H9 (cell line): ENCODE measurements at regions not wholly inside any gene's neighbourhood (a gene's known extent, or its start where the extent isn't known, plus 50 kb on each side); places are given as distances from the start of the nearest gene placed in this dataset.

ENCODE experiments used
- DNase-seq: peaks from one replicate; pipeline ENCODE4 v3.0.0-alpha.2; 2017
- H2AFZ ChIP-seq: one replicate; pipeline ENCODE4 v1.6.1; 2013; ENCODE audit warnings: mild to moderate bottlenecking, low read length, control low read depth, moderate library complexity
- H2AK5ac ChIP-seq: 2 replicates; pipeline ENCODE4 v1.6.1; 2013; ENCODE audit warnings: low read length, control low read depth, mixed read lengths; ENCODE audit not compliant: insufficient read length
- H2BK120ac ChIP-seq: one replicate; pipeline ENCODE4 v1.6.1; 2013; ENCODE audit warnings: low read depth, mild to moderate bottlenecking, low read length, control low read depth, inconsistent platforms; ENCODE audit not compliant: poor library complexity, severe bottlenecking
- H2BK12ac ChIP-seq: 2 replicates; pipeline ENCODE4 v1.6.1; 2013; ENCODE audit warnings: low read length, control low read depth, mixed read lengths, low read depth; ENCODE audit not compliant: insufficient read length
- H2BK15ac ChIP-seq: 2 replicates; pipeline ENCODE4 v1.6.1; 2013; ENCODE audit warnings: low read depth, low read length, control low read depth
- H2BK20ac ChIP-seq: one replicate; pipeline ENCODE4 v1.6.1; 2013; ENCODE audit warnings: low read depth, mild to moderate bottlenecking, low read length, control low read depth, inconsistent platforms; ENCODE audit not compliant: poor library complexity, severe bottlenecking
- H2BK5ac ChIP-seq: 2 replicates; pipeline ENCODE4 v1.6.1; 2013; ENCODE audit warnings: low read length, control low read depth, mixed read lengths; ENCODE audit not compliant: insufficient read length
- H3K14ac ChIP-seq: 2 replicates; pipeline ENCODE4 v1.6.1; 2013; ENCODE audit warnings: low read length, control low read depth; ENCODE audit not compliant: insufficient read depth
- H3K18ac ChIP-seq: 2 replicates; pipeline ENCODE4 v1.6.1; 2013; ENCODE audit warnings: low read depth, mild to moderate bottlenecking, mixed read lengths, low read length, control low read depth; ENCODE audit not compliant: insufficient read length
- H3K23ac ChIP-seq: 2 replicates; pipeline ENCODE4 v1.6.1; 2013; ENCODE audit warnings: low read length, control low read depth, mixed read lengths, low read depth; ENCODE audit not compliant: insufficient read length
- H3K23me2 ChIP-seq: 2 replicates; pipeline ENCODE4 v1.6.1; 2013; ENCODE audit warnings: low read depth, mild to moderate bottlenecking, mixed read lengths, low read length, control low read depth; ENCODE audit not compliant: insufficient read length, poor library complexity, severe bottlenecking
- H3K27ac ChIP-seq: 2 replicates; pipeline ENCODE4 v1.5.1; 2013; ENCODE audit warnings: low read length, control low read depth, mixed read lengths, low read depth; ENCODE audit not compliant: insufficient read length
- H3K27me3 ChIP-seq: 2 replicates; pipeline ENCODE4 v1.6.1; 2013; ENCODE audit warnings: low read length, control low read depth, inconsistent platforms; ENCODE audit not compliant: insufficient read depth
- H3K4ac ChIP-seq: 2 replicates; pipeline ENCODE4 v1.6.1; 2013; ENCODE audit warnings: low read depth, mild to moderate bottlenecking, control low read depth, inconsistent platforms, low read length, moderate library complexity
- H3K4me1 ChIP-seq: 2 replicates; pipeline ENCODE4 v1.6.1; 2013; ENCODE audit warnings: low read length, control low read depth, inconsistent platforms; ENCODE audit not compliant: insufficient read depth
- H3K4me2 ChIP-seq: 2 replicates; pipeline ENCODE4 v1.6.1; 2013; ENCODE audit warnings: low read length, control low read depth, mixed read lengths; ENCODE audit not compliant: insufficient read length, insufficient read depth
- H3K56ac ChIP-seq: 2 replicates; pipeline ENCODE4 v1.6.1; 2013; ENCODE audit warnings: low read depth, mild to moderate bottlenecking, mixed read lengths, low read length, control low read depth; ENCODE audit not compliant: insufficient read length
- H3K79me1 ChIP-seq: 2 replicates; pipeline ENCODE4 v1.6.1; 2013; ENCODE audit warnings: low read depth, mild to moderate bottlenecking, moderate library complexity, low read length, control low read depth, inconsistent platforms; ENCODE audit not compliant: insufficient read depth, poor library complexity, severe bottlenecking
- H3K79me2 ChIP-seq: 2 replicates; pipeline ENCODE4 v1.6.1; 2013; ENCODE audit warnings: low read length, control low read depth, inconsistent platforms; ENCODE audit not compliant: insufficient read depth
- H3K9ac ChIP-seq: 2 replicates; pipeline ENCODE4 v1.6.1; 2013; ENCODE audit warnings: low read length, control low read depth, mixed read lengths; ENCODE audit not compliant: insufficient read length; ENCODE audit errors: extremely low read depth
- H3K9me3 ChIP-seq: one replicate; pipeline ENCODE4 v1.6.1; 2013; ENCODE audit warnings: low read depth, low read length, inconsistent platforms; ENCODE audit not compliant: control insufficient read depth
- H3T11ph ChIP-seq: one replicate; pipeline ENCODE4 v1.6.1; 2013; ENCODE audit warnings: mild to moderate bottlenecking, low read length, control low read depth, inconsistent platforms
- H4K20me1 ChIP-seq: one replicate; pipeline ENCODE4 v1.6.1; 2013; ENCODE audit not compliant: control insufficient read depth, insufficient read length, insufficient read depth
- H4K5ac ChIP-seq: 2 replicates; pipeline ENCODE4 v1.6.1; 2013; ENCODE audit warnings: low read depth, mild to moderate bottlenecking, mixed read lengths, low read length, control low read depth; ENCODE audit not compliant: insufficient read length
- H4K8ac ChIP-seq: replicated peaks from 2 replicates; pipeline ENCODE4 v1.6.1; 2013; ENCODE audit warnings: low read length, control low read depth, mixed read lengths, low read depth; ENCODE audit not compliant: insufficient read length
- H4K91ac ChIP-seq: 2 replicates; pipeline ENCODE4 v1.6.1; 2013; ENCODE audit warnings: low read depth, mild to moderate bottlenecking, moderate library complexity, mixed read lengths, low read length, control low read depth; ENCODE audit not compliant: insufficient read length
- H3K27ac Mint-ChIP-seq, 3 experiments: 2 replicates in 2 of 3; 3 replicates in 1 of 3; pipeline ENCODE4 v1.8.0; 2020 to 2021; ENCODE audit warnings: mixed read lengths in 3 of 3, mild to moderate bottlenecking in 1 of 3, moderate library complexity in 1 of 3
- H3K27me3 Mint-ChIP-seq: 2 replicates; pipeline ENCODE4 v1.8.0; 2021; ENCODE audit warnings: low read depth, mild to moderate bottlenecking, moderate library complexity, mixed read lengths
- H3K36me3 Mint-ChIP-seq, 3 experiments: 2 replicates in 2 of 3; 3 replicates in 1 of 3; pipeline ENCODE4 v1.8.0; 2020 to 2021; ENCODE audit warnings: low read depth in 3 of 3, mixed read lengths in 3 of 3; ENCODE audit not compliant: insufficient read depth in 1 of 3
- H3K4me1 Mint-ChIP-seq, 2 experiments: 2 replicates each; pipeline ENCODE4 v1.8.0; 2020; ENCODE audit warnings: mixed read lengths in 2 of 2
- H3K4me3 Mint-ChIP-seq, 2 experiments: 2 replicates in 1 of 2; 3 replicates in 1 of 2; pipeline ENCODE4 v1.8.0; 2020 to 2021; ENCODE audit warnings: mild to moderate bottlenecking in 2 of 2, mixed read lengths in 2 of 2, moderate library complexity in 1 of 2
- H3K9me3 Mint-ChIP-seq, 2 experiments: 2 replicates in 1 of 2; 3 replicates in 1 of 2; pipeline ENCODE4 v1.8.0; 2020; ENCODE audit warnings: mild to moderate bottlenecking in 2 of 2, mixed read lengths in 2 of 2, moderate library complexity in 1 of 2
- WGBS: extraction: QIAGEN DNeasy Blood & Tissue Kit; methylation state at CpG from one replicate; pipeline ENCODE4 v1.1.7; 2013; ENCODE audit warnings: missing lambda C conversion rate, low lambda C conversion rate, mixed read lengths; ENCODE audit not compliant: insufficient read length; ENCODE audit errors: extremely low coverage; 5-methylcytosine and 5-hydroxymethylcytosine counted together
- TF ChIP-seq, protein P1 (sequence below): fragments of 200-600 bp; sonication (generic); conservative IDR thresholded peaks from 3 replicates; pipeline ENCODE4 v1.8.0; 2021; ENCODE audit warnings: antibody characterized with exemption, mild to moderate bottlenecking

DNA sequence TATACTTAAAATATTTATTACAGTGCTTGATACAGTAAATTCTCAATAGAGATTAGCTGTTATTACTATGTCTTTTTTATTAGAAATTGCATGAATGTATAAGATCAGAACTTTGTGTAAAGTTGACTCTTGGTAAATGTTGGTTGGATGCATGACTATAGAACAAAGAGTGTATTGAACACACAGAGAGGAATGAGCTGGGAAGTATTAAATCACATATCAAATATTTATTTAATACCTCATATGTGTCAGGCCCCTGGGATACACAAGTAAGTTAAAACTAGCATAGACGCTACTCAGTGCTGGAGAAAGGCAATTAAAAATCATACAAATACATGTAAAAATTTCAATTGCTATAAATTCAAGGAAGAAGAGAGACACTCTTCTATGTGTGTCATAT, 550.7 kb upstream of the TLE4 start:
- H4K5ac ChIP-seq = no peak overlapping the region
- no peak overlapping the region for H3K56ac ChIP-seq
- no peak overlapping the region for H2BK12ac ChIP-seq
- H2AFZ ChIP-seq = no peak overlapping the region
- H3K4me1 ChIP-seq = no peaks in the 10 kb centered on the region
- no peak overlapping the region for H3K14ac ChIP-seq
- no peaks in the 10 kb centered on the region for H3K27me3 ChIP-seq
- no peak overlapping the region for H4K91ac ChIP-seq
- no peaks in the 10 kb centered on the region for H3K79me1 ChIP-seq
- no peak overlapping the region for H3T11ph ChIP-seq
- no peak overlapping the region for H3K27ac ChIP-seq
- H4K8ac ChIP-seq = no peak overlapping the region
- TF ChIP-seq, protein P1, sequence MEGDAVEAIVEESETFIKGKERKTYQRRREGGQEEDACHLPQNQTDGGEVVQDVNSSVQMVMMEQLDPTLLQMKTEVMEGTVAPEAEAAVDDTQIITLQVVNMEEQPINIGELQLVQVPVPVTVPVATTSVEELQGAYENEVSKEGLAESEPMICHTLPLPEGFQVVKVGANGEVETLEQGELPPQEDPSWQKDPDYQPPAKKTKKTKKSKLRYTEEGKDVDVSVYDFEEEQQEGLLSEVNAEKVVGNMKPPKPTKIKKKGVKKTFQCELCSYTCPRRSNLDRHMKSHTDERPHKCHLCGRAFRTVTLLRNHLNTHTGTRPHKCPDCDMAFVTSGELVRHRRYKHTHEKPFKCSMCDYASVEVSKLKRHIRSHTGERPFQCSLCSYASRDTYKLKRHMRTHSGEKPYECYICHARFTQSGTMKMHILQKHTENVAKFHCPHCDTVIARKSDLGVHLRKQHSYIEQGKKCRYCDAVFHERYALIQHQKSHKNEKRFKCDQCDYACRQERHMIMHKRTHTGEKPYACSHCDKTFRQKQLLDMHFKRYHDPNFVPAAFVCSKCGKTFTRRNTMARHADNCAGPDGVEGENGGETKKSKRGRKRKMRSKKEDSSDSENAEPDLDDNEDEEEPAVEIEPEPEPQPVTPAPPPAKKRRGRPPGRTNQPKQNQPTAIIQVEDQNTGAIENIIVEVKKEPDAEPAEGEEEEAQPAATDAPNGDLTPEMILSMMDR = no peak
- H2AK5ac ChIP-seq = no peak overlapping the region
- no peaks in the 10 kb centered on the region for H4K20me1 ChIP-seq
- H2BK120ac ChIP-seq = no peak overlapping the region
- no peaks in the 10 kb centered on the region for H3K36me3 Mint-ChIP-seq
- H2BK20ac ChIP-seq = no peak overlapping the region
- DNase-seq = no peak
- H3K4ac ChIP-seq = no peak overlapping the region
- H3K23me2 ChIP-seq = no peaks in the 10 kb centered on the region
- H3K79me2 ChIP-seq = no peaks in the 10 kb centered on the region
- H3K23ac ChIP-seq = no peak overlapping the region
- no peaks in the 10 kb centered on the region for H3K9me3 ChIP-seq
- no CpG with 5 or more reads among the region's 1 CpG for WGBS
- no peak overlapping the region for H3K27ac Mint-ChIP-seq
- H3K4me1 Mint-ChIP-seq = peaks cover under 1 to 4% of the 10 kb centered on the region in 2 experiments
- no peak overlapping the region for H2BK5ac ChIP-seq
- H3K27me3 Mint-ChIP-seq = no peaks in the 10 kb centered on the region
- H3K18ac ChIP-seq = no peak overlapping the region
- no peak overlapping the region for H2BK15ac ChIP-seq
- H3K9ac ChIP-seq = no peak overlapping the region
- no peak overlapping the region for H3K4me2 ChIP-seq
- no peak overlapping the region for H3K4me3 Mint-ChIP-seq
- H3K9me3 Mint-ChIP-seq = no peaks in the 10 kb centered on the region
